B cell (primary cell): ENCODE measurements at regions not wholly inside any gene's neighbourhood (a gene's known extent, or its start where the extent isn't known, plus 50 kb on each side); places are given as distances from the start of the nearest gene placed in this dataset.

Source experiments
- EZH2 ChIP-seq: IDR thresholded peaks from 2 replicates; pipeline ENCODE4 v1.6.1; 2012; ENCODE audit warnings: borderline replicate concordance, low read depth, mild to moderate bottlenecking, moderate library complexity, low read length; ENCODE audit not compliant: insufficient read depth, poor library complexity, severe bottlenecking
- TF ChIP-seq, protein P1 (sequence below): fragments of 200-600 bp; IDR thresholded peaks from one replicate; pipeline ENCODE4 v1.8.0; 2022; ENCODE audit warnings: antibody characterized with exemption, mild to moderate bottlenecking

DNA sequence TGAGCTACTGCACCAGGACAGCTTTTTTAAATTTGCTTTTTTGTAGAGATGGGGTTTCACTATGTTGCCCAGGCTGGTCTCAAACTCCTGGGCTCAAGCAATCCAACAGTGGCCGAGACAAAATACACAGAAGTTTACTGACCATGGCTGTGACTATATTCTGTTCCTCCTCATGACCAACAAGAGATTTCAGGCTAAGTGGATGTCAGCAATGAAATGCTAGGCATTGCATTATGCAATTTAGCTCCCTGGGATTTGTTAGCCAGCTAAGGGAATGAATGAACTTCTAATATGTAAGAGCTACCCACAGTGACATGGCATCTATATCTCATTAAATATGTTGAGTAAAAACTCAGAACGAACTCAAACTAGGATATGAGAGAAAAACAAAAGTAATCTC is 81.9 kb upstream of the MBOAT2 start:
- TF ChIP-seq, protein P1, sequence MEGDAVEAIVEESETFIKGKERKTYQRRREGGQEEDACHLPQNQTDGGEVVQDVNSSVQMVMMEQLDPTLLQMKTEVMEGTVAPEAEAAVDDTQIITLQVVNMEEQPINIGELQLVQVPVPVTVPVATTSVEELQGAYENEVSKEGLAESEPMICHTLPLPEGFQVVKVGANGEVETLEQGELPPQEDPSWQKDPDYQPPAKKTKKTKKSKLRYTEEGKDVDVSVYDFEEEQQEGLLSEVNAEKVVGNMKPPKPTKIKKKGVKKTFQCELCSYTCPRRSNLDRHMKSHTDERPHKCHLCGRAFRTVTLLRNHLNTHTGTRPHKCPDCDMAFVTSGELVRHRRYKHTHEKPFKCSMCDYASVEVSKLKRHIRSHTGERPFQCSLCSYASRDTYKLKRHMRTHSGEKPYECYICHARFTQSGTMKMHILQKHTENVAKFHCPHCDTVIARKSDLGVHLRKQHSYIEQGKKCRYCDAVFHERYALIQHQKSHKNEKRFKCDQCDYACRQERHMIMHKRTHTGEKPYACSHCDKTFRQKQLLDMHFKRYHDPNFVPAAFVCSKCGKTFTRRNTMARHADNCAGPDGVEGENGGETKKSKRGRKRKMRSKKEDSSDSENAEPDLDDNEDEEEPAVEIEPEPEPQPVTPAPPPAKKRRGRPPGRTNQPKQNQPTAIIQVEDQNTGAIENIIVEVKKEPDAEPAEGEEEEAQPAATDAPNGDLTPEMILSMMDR, result no peak
- TF ChIP-seq EZH2, result no peak
